GM21786 (cell line): ENCODE measurements at regions not wholly inside any gene's neighbourhood (a gene's known extent, or its start where the extent isn't known, plus 50 kb on each side); places are given as distances from the start of the nearest gene placed in this dataset.

ENCODE experiments used
- ATAC-seq: cut with Tn5 transposase; IDR thresholded peaks from one replicate; pipeline ENCODE4 v1.9.1; 2021; ENCODE audit not compliant: unreplicated experiment

GRCh38 chr3:63199606-63200005 lies 78.5 kb upstream of the SYNPR start:
- no peak for ATAC-seq

- ATAC-seq, result no peak
Measured at GRCh38 chr3:63202529-63202928, 75.6 kb upstream of the SYNPR start.

- no peak for ATAC-seq
Measured at GRCh38 chr3:63207066-63207590, 71.0 kb upstream of the SYNPR start.

DNA sequence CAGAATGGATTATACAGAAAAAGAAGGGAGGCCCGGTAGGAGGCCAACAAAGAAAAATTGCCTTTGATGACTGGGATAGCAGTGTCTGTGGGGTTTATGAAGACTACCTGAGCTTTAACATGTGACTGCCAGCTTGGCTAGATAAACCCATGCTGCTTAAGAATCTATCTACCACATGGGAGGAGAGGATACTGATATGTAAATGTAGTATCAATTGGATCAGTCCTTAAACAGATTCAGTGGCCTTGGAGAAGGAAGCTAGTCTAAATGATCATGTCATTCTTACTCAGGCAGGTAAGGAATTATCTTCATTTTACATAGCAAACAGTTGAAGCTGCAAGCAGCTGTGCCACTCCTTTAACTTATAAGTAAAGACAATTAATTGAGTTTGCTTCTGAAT lies 50.0 kb upstream of the SYNPR start:
- ATAC-seq, result no peak
